ENCODE measurements at regions not wholly inside any gene's neighbourhood (a gene's known extent, or its start where the extent isn't known, plus 50 kb on each side); places are given as distances from the start of the nearest gene placed in this dataset.
"Not testable (repeated sequence)": the region's sequence is repeated elsewhere in the genome, so short reads cannot be mapped to it uniquely, and the experiment has no call there.

DNA sequence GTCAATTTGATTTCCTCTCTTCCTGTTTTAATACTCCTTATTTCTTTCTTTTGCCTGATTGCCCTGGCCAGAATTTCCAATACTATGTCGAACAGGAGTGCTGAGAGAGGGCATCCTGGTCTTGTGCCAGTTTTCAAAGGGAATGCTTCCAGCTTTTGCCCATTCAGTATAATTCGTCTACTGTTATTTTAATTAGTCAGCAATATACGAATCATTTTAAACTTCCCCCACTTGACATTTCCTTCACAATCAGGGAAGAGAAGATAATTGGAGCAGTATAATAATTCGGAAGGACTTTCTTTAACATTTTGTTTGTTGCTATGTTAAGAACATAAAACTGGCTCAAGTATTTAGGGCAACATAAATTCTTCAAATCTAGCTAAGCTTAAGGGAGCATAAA is 860.3 kb upstream of the SLC35B3 start:
- no peak overlapping the region for H3K4me3 ChIP-seq (replicated peaks; ENCODE audit: low read depth, low read length)
- no peak for DNase-seq (ENCODE audit: extremely low read depth, low read depth)
- TF ChIP-seq, protein P1, sequence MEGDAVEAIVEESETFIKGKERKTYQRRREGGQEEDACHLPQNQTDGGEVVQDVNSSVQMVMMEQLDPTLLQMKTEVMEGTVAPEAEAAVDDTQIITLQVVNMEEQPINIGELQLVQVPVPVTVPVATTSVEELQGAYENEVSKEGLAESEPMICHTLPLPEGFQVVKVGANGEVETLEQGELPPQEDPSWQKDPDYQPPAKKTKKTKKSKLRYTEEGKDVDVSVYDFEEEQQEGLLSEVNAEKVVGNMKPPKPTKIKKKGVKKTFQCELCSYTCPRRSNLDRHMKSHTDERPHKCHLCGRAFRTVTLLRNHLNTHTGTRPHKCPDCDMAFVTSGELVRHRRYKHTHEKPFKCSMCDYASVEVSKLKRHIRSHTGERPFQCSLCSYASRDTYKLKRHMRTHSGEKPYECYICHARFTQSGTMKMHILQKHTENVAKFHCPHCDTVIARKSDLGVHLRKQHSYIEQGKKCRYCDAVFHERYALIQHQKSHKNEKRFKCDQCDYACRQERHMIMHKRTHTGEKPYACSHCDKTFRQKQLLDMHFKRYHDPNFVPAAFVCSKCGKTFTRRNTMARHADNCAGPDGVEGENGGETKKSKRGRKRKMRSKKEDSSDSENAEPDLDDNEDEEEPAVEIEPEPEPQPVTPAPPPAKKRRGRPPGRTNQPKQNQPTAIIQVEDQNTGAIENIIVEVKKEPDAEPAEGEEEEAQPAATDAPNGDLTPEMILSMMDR (IDR thresholded peaks at IDR 0.05; ENCODE audit: low read depth, low read length, missing control alignments) = no peak

DNA sequence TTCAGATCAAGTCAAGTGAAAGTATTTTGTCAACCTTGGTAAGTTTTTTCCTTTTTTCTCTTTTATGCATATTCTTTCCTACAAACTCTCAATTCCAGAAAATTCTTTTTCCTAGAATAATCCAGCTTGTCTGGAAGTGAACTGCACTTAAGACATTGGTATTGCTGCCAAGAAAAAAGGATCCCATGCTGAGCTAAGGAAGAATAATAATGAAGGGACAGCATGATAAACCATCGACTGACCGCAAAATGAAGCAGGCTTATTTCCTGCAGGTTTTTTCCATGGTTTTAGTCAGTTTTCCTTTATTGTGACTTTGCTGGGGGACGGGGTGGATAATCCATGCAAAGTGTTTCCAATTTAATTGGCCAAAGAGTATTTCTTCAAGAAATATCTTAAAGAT is 857.6 kb upstream of the SLC35B3 start:
- no peak overlapping the region for H3K4me3 ChIP-seq (replicated peaks; ENCODE audit: low read depth, low read length)
- no peak for DNase-seq (ENCODE audit: extremely low read depth, low read depth)

DNA sequence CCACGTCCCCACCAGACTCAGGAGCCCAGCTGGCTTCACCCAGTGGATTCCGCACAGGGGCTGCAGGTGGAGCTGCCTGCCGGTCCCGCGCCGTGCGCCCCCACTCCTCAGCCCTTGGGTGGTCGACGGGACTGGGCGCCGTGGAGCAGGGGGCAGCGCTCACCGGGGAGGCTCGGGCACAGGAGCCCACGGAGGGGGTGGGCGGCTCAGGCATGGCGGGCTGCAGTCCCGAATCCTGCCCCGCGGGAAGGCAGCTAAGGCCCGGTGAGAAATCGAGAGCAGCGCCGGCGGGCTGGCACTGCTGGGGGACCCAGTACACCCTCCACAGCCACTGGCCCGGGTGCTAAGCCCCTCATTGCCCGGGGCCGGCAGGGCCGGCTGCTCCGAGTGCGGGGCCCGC is 855.0 kb upstream of the SLC35B3 start:
- H3K4me3 ChIP-seq (replicated peaks; ENCODE audit: low read depth, low read length); DNase-seq (ENCODE audit: extremely low read depth, low read depth): not testable (repeated sequence)

More for the DNA sequence above, 857.6 kb upstream of the SLC35B3 start:
- TF ChIP-seq, protein P1 (IDR thresholded peaks at IDR 0.05; ENCODE audit: low read depth, low read length, missing control alignments) = no peak

DNA sequence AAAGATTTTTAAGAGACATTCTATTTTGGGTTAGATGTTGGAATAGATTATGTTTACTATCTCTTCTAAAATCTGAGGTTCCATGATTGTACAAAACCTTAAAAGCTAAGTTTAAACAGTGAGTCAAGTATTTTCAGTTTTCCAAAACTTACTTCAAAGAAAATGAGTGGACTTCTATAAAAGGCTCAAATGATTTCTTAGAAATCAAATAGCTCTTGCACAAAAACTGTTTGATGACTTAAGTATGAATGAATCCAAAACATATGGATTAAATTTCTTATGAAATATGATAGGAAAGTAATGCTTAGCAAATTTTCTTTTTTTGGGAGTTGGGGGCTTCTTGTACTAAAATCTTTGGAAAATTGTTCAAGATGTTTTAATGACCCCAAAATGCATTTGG is 837.3 kb upstream of the SLC35B3 start:
- H3K4me3 ChIP-seq (replicated peaks; ENCODE audit: low read depth, low read length) = no peak overlapping the region
- no peak for DNase-seq (ENCODE audit: extremely low read depth, low read depth)
- TF ChIP-seq, protein P1 (IDR thresholded peaks at IDR 0.05; ENCODE audit: low read depth, low read length, missing control alignments) = no peak

DNA sequence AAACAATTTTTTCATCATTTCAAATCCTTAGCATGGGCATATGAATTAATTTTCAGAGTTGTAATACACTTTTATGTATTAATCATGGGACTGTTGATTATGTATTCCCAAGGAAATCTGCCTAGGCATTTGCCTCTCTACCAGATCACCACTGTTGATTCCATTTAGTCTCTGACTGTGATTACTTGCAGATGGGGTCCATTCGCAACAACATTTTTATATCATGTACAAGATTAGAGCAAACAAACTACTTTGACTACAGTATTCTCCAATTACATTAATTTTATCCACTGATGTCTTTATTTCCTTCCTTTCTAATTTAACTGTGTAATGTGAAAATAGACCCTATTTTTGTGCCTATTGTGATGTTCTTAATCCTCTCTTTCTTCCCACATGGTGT is 831.4 kb upstream of the SLC35B3 start:
- no peak for DNase-seq (ENCODE audit: extremely low read depth, low read depth)
- TF ChIP-seq, protein P1 (IDR thresholded peaks at IDR 0.05; ENCODE audit: low read depth, low read length, missing control alignments) = no peak
- no peak overlapping the region for H3K4me3 ChIP-seq (replicated peaks; ENCODE audit: low read depth, low read length)

DNA sequence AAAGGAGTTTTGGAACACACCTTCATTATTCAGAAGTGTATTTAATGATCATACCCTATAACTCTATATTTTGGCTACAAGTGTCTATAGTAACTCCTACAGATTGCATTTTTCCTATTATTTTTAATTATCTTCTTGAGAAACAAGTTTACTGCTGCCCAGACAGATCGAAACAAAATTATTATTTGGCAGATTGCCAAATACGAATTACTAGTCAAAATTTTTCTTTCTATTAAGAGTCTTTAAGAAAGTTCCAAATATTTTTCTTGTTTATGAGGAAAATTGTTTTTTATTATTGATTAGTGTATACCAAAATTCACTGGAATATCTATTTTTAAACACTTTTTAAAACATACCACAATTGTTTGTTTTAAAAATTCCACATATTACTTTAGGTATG is 821.9 kb upstream of the SLC35B3 start:
- DNase-seq (ENCODE audit: extremely low read depth, low read depth) = no peak
- H3K4me3 ChIP-seq (replicated peaks; ENCODE audit: low read depth, low read length) = no peak overlapping the region
- TF ChIP-seq, protein P1 (IDR thresholded peaks at IDR 0.05; ENCODE audit: low read depth, low read length, missing control alignments) = no peak

DNA sequence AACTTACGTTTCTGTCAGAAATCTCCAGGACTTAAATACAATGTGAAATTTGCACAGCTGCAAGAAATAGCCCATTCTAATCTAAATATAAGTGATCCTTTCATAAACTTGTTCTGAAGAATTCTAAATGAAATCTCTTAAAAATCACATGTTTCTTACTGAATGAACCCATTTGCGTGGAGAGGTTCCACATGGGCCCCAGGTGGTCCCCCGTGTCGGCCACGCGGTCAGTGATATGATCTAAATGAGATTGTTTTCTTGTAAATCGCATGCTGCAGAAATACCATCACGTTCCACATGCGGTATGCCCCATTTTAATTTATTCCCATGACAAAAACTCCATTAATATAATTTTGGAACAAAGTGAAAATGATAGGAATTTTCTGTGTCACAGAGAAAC is 818.9 kb upstream of the SLC35B3 start:
- TF ChIP-seq, protein P1 (IDR thresholded peaks at IDR 0.05; ENCODE audit: low read depth, low read length, missing control alignments) = no peak
- H3K4me3 ChIP-seq (replicated peaks; ENCODE audit: low read depth, low read length) = no peak overlapping the region
- DNase-seq (ENCODE audit: extremely low read depth, low read depth) = no peak
